ENCODE measurements at regions not wholly inside any gene's neighbourhood (a gene's known extent, or its start where the extent isn't known, plus 50 kb on each side); places are given as distances from the start of the nearest gene placed in this dataset.
"Not testable (repeated sequence)": the region's sequence is repeated elsewhere in the genome, so short reads cannot be mapped to it uniquely, and the experiment has no call there.

DNA sequence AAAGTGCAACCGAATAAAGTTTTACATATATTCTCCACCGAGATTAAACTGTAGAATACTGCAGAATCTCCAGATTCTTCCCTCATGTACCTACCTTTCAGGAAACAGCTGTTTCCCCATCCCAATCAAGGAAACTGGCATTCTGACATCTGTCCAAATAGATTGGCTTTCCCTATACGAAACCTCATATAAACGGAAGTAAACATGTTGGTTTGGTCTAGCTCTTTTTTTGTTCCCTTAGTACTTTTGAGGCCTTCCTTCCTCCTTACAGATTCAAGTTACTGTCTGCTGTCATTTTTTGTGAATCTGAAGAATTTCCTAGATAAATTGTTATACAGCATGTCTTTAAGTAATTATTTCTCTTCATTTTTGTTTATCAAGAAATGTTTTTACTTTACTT, 554.6 kb downstream of the RPIA start:
- peaks cover 13% of the 10 kb centered on the region for H3K9me3 Mint-ChIP-seq (ENCODE audit: low read depth)

DNA sequence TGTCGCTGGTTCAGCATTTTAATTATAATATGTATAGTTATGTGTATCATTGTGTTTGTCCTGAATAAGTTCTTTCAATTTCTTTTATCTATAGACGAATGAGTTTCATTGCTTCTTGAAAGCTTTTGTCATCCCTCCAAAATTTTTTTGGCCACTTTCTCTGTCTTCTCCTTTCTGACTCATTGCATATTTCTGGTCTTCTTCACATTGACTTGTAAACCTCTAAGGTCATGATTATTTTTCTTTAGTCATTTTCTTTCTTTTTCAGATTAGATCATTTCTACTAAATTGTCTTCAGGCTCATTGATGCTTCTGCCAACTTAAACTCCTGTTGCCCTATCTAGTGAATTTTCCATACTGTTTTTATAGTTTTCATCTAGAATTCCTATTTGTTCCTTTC, 555.1 kb downstream of the RPIA start:
- H3K9me3 Mint-ChIP-seq (ENCODE audit: low read depth): peaks cover 13% of the 10 kb centered on the region
- H3K4me1 Mint-ChIP-seq (ENCODE audit: low read depth); H3K36me3 Mint-ChIP-seq (ENCODE audit: low read depth); H3K4me3 Mint-ChIP-seq (ENCODE audit: unreplicated experiment); H3K27ac Mint-ChIP-seq (ENCODE audit: unreplicated experiment); DNase-seq (ENCODE audit: low spot score); H3K27me3 Mint-ChIP-seq (ENCODE audit: low read depth): not testable (repeated sequence)

More for the DNA sequence above, 554.6 kb downstream of the RPIA start:
- H3K27ac Mint-ChIP-seq (ENCODE audit: unreplicated experiment); H3K27me3 Mint-ChIP-seq (ENCODE audit: low read depth); DNase-seq (ENCODE audit: low spot score); H3K36me3 Mint-ChIP-seq (ENCODE audit: low read depth); H3K4me3 Mint-ChIP-seq (ENCODE audit: unreplicated experiment); H3K4me1 Mint-ChIP-seq (ENCODE audit: low read depth): not testable (repeated sequence)

DNA sequence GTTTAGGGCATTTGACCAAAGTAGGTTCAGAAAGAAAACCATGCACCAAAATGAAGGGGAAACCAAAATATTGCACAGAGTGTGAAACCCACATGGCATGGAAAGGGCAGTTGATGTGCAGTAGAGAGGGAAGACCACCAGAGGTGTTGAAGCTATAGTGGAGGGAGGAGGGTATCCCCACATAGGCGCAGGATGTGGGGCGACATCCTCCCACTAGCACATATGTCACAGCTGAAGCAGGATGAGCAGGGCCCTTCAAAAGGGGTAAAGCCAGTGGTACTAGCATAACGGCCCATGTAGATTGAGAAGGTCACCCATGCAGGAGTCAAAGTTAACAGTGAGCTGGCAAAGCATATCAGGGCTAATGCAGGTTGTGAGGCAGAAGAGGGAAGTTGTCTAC, 563.5 kb downstream of the RPIA start:
- H3K27ac Mint-ChIP-seq (ENCODE audit: unreplicated experiment); DNase-seq (ENCODE audit: low spot score); H3K4me3 Mint-ChIP-seq (ENCODE audit: unreplicated experiment); H3K27me3 Mint-ChIP-seq (ENCODE audit: low read depth); H3K36me3 Mint-ChIP-seq (ENCODE audit: low read depth); H3K9me3 Mint-ChIP-seq (ENCODE audit: low read depth); H3K4me1 Mint-ChIP-seq (ENCODE audit: low read depth): not testable (repeated sequence)

DNA sequence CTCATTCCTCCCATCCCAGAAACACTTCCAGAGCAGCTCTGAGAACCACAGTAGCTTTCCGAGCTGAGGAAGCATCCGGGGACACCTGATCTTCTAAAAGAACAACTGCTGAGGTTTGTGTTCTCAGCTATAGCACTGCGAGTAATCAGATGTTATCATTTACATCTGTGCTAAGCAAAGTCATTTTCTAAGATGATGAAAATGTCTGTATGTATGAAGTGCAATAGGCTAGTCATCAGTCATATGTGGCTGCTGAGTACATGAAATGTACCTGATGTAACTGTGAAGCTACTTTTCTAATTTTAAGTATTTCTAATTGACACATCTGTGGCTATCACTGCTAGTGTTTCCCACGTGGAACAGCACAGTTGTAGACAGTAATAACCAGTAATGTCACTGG, 582.0 kb downstream of the RPIA start:
- H3K9me3 Mint-ChIP-seq (ENCODE audit: low read depth); H3K27me3 Mint-ChIP-seq (ENCODE audit: low read depth); H3K27ac Mint-ChIP-seq (ENCODE audit: unreplicated experiment); DNase-seq (ENCODE audit: low spot score); H3K4me3 Mint-ChIP-seq (ENCODE audit: unreplicated experiment); H3K36me3 Mint-ChIP-seq (ENCODE audit: low read depth); H3K4me1 Mint-ChIP-seq (ENCODE audit: low read depth): not testable (repeated sequence)

DNA sequence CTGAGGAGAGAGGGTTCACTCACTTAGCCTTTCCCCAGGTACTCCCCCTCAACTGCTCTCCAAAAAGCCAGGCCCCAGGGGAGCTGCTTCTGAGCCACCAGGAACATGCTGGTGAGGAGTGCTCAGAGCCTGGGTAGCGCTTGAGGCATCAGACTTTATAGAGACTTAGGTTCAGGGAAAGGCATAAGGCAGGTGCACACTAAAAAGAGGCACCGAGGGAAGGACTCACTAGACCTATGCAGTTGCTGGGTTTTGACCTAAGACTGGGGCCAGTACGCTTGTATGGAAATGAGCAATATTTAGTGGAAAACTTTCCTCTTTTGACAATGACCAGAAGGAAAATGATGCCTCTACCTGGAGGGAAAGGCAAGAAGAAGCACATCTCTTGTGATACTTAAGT, 589.1 kb downstream of the RPIA start:
- not testable (repeated sequence) for DNase-seq (ENCODE audit: low spot score); H3K9me3 Mint-ChIP-seq (ENCODE audit: low read depth); H3K27me3 Mint-ChIP-seq (ENCODE audit: low read depth); H3K4me3 Mint-ChIP-seq (ENCODE audit: unreplicated experiment); H3K4me1 Mint-ChIP-seq (ENCODE audit: low read depth); H3K27ac Mint-ChIP-seq (ENCODE audit: unreplicated experiment); H3K36me3 Mint-ChIP-seq (ENCODE audit: low read depth)

DNA sequence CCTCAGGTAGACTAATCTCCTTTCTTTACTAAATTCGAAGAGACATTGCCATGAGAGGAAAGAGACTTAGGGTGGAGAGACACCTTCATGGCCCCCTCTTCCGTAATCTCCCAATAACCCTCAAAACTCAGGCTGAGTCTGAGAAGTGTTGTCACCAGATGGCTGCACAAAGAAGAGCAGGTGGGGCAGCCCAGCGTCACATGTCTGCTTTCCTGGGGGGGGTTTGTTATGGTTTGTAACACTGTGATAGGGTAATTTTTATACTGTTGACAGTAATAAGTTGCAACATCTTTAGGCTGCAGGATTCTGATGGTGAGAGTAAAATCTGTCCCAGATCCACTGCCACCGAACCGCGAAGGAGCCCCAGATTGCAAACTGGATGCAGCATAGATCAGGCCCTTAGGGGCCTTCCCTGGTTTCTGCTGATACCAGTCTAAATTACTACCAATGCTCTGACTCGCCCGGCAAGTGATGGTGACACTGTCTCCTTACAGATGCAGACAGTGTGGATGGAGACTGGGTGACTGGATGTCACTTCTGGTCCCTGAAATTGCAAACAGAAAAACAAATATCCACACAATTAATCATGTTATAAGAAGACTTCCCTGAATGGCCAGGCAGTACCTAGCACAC, 595.1 kb downstream of the RPIA start:
- not testable (repeated sequence) for H3K4me1 Mint-ChIP-seq (ENCODE audit: low read depth); H3K27me3 Mint-ChIP-seq (ENCODE audit: low read depth)

DNA sequence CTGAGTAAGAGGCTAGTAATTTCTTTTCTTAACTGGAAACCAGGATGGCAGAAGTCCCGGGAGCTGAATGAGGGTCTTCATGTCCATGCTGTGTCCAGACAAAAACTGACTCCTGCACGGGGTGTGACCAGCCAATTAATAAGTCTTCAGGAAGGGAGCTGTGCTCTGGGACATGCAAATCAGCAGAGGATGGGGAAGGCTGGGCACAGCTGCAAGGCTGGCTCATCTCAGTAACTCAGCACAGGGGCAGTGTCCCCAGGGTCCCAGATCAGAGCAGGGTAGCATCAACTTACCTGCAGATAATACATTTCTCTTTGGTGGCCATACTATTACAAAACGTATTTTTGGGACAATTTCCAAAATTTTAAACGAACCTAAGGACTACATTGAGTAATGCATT, 595.6 kb downstream of the RPIA start:
- DNase-seq (ENCODE audit: low spot score); H3K4me1 Mint-ChIP-seq (ENCODE audit: low read depth); H3K27ac Mint-ChIP-seq (ENCODE audit: unreplicated experiment); H3K27me3 Mint-ChIP-seq (ENCODE audit: low read depth); H3K36me3 Mint-ChIP-seq (ENCODE audit: low read depth); H3K9me3 Mint-ChIP-seq (ENCODE audit: low read depth); H3K4me3 Mint-ChIP-seq (ENCODE audit: unreplicated experiment): not testable (repeated sequence)

More for the DNA sequence above, 595.1 kb downstream of the RPIA start:
- H3K4me3 Mint-ChIP-seq (ENCODE audit: unreplicated experiment); DNase-seq (ENCODE audit: low spot score); H3K36me3 Mint-ChIP-seq (ENCODE audit: low read depth); H3K27ac Mint-ChIP-seq (ENCODE audit: unreplicated experiment); H3K9me3 Mint-ChIP-seq (ENCODE audit: low read depth): not testable (repeated sequence)

DNA sequence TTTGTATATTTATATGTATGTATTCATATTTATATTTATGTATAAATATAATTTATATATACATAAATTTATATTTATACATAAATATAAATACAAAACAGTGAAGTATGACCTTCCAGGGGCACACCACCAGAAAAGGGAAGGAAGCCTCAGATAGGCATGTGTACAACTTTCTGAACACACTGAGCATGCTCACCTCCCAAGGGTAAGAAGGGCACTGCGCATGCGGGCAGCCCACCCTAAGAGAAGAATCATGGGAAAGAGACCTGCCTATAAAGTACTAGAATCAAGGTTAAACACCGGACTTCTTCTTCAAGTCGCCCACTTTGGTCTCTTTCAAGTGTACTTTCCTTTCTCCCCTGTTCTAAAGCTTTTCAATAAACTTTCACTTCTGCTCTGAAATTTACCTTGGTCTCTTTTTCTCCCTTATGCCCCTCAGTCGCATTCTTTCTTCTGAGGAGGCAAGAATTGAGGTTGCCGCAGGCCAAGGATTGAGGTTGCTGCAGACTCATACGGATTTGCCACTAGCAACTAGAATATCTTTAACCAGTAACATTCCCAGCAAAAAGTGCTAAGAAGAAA, 600.3 kb downstream of the RPIA start:
- not testable (repeated sequence) for H3K27me3 Mint-ChIP-seq (ENCODE audit: low read depth); DNase-seq (ENCODE audit: low spot score); H3K9me3 Mint-ChIP-seq (ENCODE audit: low read depth); H3K4me3 Mint-ChIP-seq (ENCODE audit: unreplicated experiment); H3K27ac Mint-ChIP-seq (ENCODE audit: unreplicated experiment); H3K36me3 Mint-ChIP-seq (ENCODE audit: low read depth); H3K4me1 Mint-ChIP-seq (ENCODE audit: low read depth)

DNA sequence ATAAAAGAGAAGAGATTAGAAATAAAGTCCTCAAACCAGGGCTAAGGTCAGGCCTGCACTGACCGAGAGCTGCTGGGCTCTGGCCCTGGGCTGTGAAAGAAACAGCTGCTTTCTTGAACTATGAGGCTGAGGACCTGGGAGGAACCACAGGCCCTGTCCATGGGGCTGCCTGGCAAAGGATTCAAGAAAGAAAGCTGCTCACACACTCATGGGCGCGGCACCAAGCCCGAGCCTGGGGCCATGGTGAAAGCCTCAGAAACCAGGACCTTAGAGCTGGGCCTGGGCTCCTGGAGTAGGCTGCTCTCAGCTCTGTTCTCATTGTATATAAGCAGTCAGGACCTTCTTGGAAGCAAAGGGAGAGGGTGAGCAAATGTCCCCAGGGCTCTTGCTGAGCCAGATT, 601.9 kb downstream of the RPIA start:
- H3K27me3 Mint-ChIP-seq (ENCODE audit: low read depth); H3K9me3 Mint-ChIP-seq (ENCODE audit: low read depth); DNase-seq (ENCODE audit: low spot score); H3K4me3 Mint-ChIP-seq (ENCODE audit: unreplicated experiment); H3K4me1 Mint-ChIP-seq (ENCODE audit: low read depth); H3K27ac Mint-ChIP-seq (ENCODE audit: unreplicated experiment); H3K36me3 Mint-ChIP-seq (ENCODE audit: low read depth): not testable (repeated sequence)

DNA sequence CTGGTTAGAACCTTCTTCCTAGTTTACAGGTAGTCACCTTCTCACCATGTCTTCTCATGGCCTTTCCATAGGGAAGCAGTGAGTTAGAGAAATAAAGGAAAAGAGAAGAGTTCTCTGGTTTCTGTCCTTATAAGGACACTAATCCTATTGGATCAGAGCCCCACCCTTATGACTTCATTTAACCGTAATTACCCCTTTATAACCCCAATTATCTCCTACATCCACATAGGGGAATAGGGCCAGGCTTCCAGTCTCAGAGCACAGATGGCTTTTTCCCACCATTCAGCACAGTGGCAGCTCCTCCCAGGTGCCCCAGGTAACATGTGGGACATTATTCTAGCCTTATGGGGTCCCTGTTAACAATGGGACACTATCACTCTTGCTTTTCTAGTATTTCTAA, 602.9 kb downstream of the RPIA start:
- not testable (repeated sequence) for DNase-seq (ENCODE audit: low spot score); H3K9me3 Mint-ChIP-seq (ENCODE audit: low read depth)

DNA sequence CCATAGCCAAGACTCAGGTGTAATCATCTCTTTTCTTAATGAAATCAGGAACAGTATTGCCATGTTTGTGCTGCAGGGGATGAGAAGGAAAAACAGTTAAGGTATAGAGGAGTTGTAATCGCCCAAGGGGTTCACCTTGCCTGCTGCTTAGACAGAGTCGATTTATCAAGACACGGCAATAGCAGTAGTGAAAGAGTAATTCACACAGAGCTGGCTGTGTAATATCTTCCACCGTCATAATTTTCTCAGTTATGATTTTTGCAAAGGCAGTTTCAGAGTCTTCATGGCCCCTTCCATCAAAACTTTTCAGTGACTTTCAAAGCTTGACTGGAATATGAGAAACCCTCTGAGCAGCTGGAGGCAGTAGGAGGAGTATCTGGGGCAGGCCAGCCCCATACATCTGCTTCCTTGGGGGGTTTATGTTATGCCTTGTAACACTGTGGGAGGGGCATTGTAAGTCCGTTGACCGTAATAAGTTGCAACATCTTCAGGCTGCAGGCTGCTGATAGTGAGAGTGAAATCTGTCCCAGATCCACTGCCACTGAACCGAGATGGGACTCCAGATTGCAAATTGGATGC, 605.4 kb downstream of the RPIA start:
- not testable (repeated sequence) for H3K4me3 Mint-ChIP-seq (ENCODE audit: unreplicated experiment); H3K9me3 Mint-ChIP-seq (ENCODE audit: low read depth); H3K27me3 Mint-ChIP-seq (ENCODE audit: low read depth); H3K36me3 Mint-ChIP-seq (ENCODE audit: low read depth); DNase-seq (ENCODE audit: low spot score); H3K27ac Mint-ChIP-seq (ENCODE audit: unreplicated experiment); H3K4me1 Mint-ChIP-seq (ENCODE audit: low read depth)

More for the DNA sequence above, 602.9 kb downstream of the RPIA start:
- not testable (repeated sequence) for H3K4me3 Mint-ChIP-seq (ENCODE audit: unreplicated experiment); H3K27me3 Mint-ChIP-seq (ENCODE audit: low read depth); H3K36me3 Mint-ChIP-seq (ENCODE audit: low read depth); H3K4me1 Mint-ChIP-seq (ENCODE audit: low read depth); H3K27ac Mint-ChIP-seq (ENCODE audit: unreplicated experiment)

DNA sequence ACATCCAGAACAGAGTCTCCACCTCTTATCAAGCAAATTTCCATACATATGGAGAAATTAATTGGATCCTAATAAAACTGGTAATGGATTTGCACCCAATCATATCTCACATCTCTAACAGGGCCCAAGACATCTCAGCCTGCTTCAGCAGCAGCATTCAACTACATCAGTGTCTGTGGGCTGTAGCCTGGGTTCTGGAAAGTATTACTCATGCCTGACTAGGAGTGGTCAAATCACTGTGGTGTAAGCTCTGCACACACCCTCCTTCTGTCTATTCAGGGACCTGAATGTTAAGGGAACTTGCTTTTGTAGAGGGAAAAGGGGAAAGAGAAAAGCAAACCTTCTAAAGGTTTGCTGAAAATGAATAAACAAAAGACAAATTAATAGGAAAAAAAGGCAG, 607.7 kb downstream of the RPIA start:
- H3K4me1 Mint-ChIP-seq (ENCODE audit: low read depth); H3K36me3 Mint-ChIP-seq (ENCODE audit: low read depth); H3K4me3 Mint-ChIP-seq (ENCODE audit: unreplicated experiment); H3K27ac Mint-ChIP-seq (ENCODE audit: unreplicated experiment); H3K27me3 Mint-ChIP-seq (ENCODE audit: low read depth); H3K9me3 Mint-ChIP-seq (ENCODE audit: low read depth); DNase-seq (ENCODE audit: low spot score): not testable (repeated sequence)

DNA sequence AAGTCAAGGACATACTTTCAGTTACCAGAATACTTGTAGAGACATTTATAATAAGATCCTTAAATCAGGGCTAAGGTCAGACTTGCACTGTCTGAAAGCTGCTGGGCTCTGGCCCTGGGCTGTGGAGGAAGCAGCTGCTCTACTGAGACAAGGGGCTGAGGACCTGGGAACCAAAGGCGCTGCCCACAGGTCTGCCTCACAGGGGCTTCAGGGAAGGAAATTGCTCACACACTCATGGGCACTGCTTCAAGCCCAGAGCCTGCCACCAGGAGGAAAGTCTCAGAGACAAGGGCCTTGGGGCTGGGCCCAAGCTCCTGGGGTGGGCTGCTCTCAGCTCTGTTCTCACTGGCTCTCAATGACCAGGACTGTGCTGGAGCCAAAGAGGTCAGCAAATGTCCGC, 614.1 kb downstream of the RPIA start:
- H3K9me3 Mint-ChIP-seq (ENCODE audit: low read depth); H3K27me3 Mint-ChIP-seq (ENCODE audit: low read depth); H3K27ac Mint-ChIP-seq (ENCODE audit: unreplicated experiment); DNase-seq (ENCODE audit: low spot score); H3K4me1 Mint-ChIP-seq (ENCODE audit: low read depth); H3K4me3 Mint-ChIP-seq (ENCODE audit: unreplicated experiment); H3K36me3 Mint-ChIP-seq (ENCODE audit: low read depth): not testable (repeated sequence)
